Endothelial cell of umbilical vein (primary cell): ENCODE measurements at regions not wholly inside any gene's neighbourhood (a gene's known extent, or its start where the extent isn't known, plus 50 kb on each side); places are given as distances from the start of the nearest gene placed in this dataset.

Source experiments
- BruUV-seq: library from RNA; stranded (reverse); fragments of 400-500 nt; replicated peaks from 2 replicates; lab custom pipeline; 2021; lab: Mats Ljungman, UMichigan
- CTCF ChIA-PET: fragments of 300-600, 350-600 bp; sonication (Branson Sonifier 250); formaldehyde crosslinking; loops from one replicate; lab custom pipeline; 2021; ENCODE audit warnings: antibody characterized with exemption, inconsistent platforms; lab: Charles Lee
- POLR2A ChIA-PET: fragments of 300-600, 350-600 bp; sonication (Branson Sonifier 250); formaldehyde crosslinking; loops from one replicate; lab custom pipeline; 2021; ENCODE audit warnings: antibody characterized with exemption, inconsistent platforms; lab: Charles Lee
- DNase-seq: peaks from one replicate; pipeline ENCODE4 v3.0.0-alpha.2; 2011; ENCODE audit warnings: low read depth, low spot score
- FAIRE-seq: peaks from 2 replicates; lab custom pipeline; 2011; peaks lifted over from hg19 to GRCh38; lab: Jason Lieb, UNC
- H2AFZ ChIP-seq: 2 replicates; pipeline ENCODE4 v1.6.0; 2012; ENCODE audit warnings: low read depth, low read length, control low read depth, inconsistent platforms
- H3K27ac ChIP-seq: 2 replicates; pipeline ENCODE4 v1.5.1; 2011; ENCODE audit warnings: low read depth, mild to moderate bottlenecking, control low read depth, low read length, moderate library complexity; ENCODE audit not compliant: insufficient read depth
- H3K27me3 ChIP-seq, 2 experiments: 2 replicates each; pipeline versions ENCODE4 v1.6.0 to v1.6.1; 2011; ENCODE audit warnings: low read length in 2 of 2, mixed read lengths in 1 of 2; ENCODE audit not compliant: control insufficient read depth in 2 of 2, insufficient read depth in 2 of 2
- H3K36me3 ChIP-seq, 2 experiments: 2 replicates in 1 of 2; 3 replicates in 1 of 2; pipeline ENCODE4 v1.5.1; 2011; ENCODE audit warnings: low read length in 2 of 2, mild to moderate bottlenecking in 1 of 2, moderate library complexity in 1 of 2; ENCODE audit not compliant: control insufficient read depth in 2 of 2, insufficient read depth in 2 of 2; ENCODE audit errors: extremely low read depth in 1 of 2
- H3K4me1 ChIP-seq: 3 replicates; pipeline ENCODE4 v1.5.1; 2011; ENCODE audit warnings: mild to moderate bottlenecking, low read length; ENCODE audit not compliant: control insufficient read depth, insufficient read depth; ENCODE audit errors: extremely low read depth
- H3K4me2 ChIP-seq: 2 replicates; pipeline ENCODE4 v1.6.1; 2011; ENCODE audit warnings: low read length, control low read depth, mixed read lengths; ENCODE audit not compliant: insufficient read depth
- H3K4me3 ChIP-seq, 3 experiments: fragments of 200-600 bp in 1 of 3; sonication (generic), shearing (Covaris generic) in 1 of 3; replicated peaks in 1 of 3; 2 replicates each; pipeline ENCODE4 v1.5.1; 2011 to 2016; ENCODE audit warnings: control low read depth in 3 of 3, low read length in 3 of 3, mild to moderate bottlenecking in 2 of 3, inconsistent platforms in 1 of 3, low read depth in 1 of 3, moderate library complexity in 1 of 3; ENCODE audit not compliant: insufficient read depth in 1 of 3
- H3K79me2 ChIP-seq: 2 replicates; pipeline ENCODE4 v1.6.0; 2012; ENCODE audit warnings: low read length, inconsistent platforms; ENCODE audit not compliant: control insufficient read depth, insufficient read depth
- H3K9ac ChIP-seq: replicated peaks from 2 replicates; pipeline ENCODE3; 2011; ENCODE audit warnings: low read length, control low read depth; ENCODE audit not compliant: insufficient read depth; ENCODE audit errors: extremely low read depth
- H3K9me1 ChIP-seq: replicated peaks from 3 replicates; pipeline ENCODE4 v1.6.0; 2011; ENCODE audit warnings: mild to moderate bottlenecking, low read length; ENCODE audit not compliant: control insufficient read depth, insufficient read depth; ENCODE audit errors: extremely low read depth
- H3K9me3 ChIP-seq: replicated peaks from 2 replicates; pipeline ENCODE4 v1.5.1; 2012; ENCODE audit warnings: low read length, inconsistent platforms; ENCODE audit not compliant: control insufficient read depth, insufficient read depth
- H4K20me1 ChIP-seq: replicated peaks from 2 replicates; pipeline ENCODE3; 2011; ENCODE audit warnings: mild to moderate bottlenecking, low read length; ENCODE audit not compliant: control insufficient read depth, insufficient read depth; ENCODE audit errors: extremely low read depth
- CTCF ChIP-seq, 2 donors: IDR thresholded peaks; 1 replicate in 1 of 2; 2 replicates in 1 of 2; pipeline ENCODE4 v1.5.1; 2011; ENCODE audit warnings: low read length in 2 of 2, mild to moderate bottlenecking in 2 of 2, moderate library complexity in 2 of 2, control low read depth in 1 of 2, inconsistent platforms in 1 of 2, low read depth in 1 of 2; ENCODE audit not compliant: insufficient read depth in 1 of 2; ENCODE audit errors: extremely low read depth in 1 of 2
- EZH2 ChIP-seq: IDR thresholded peaks from 2 replicates; pipeline ENCODE4 v1.6.1; 2012; ENCODE audit warnings: borderline replicate concordance, low read depth, mild to moderate bottlenecking, moderate library complexity, low read length, inconsistent platforms; ENCODE audit not compliant: severe bottlenecking
- FOS ChIP-seq: IDR thresholded peaks from 2 replicates; pipeline ENCODE4 v1.6.1; 2011; ENCODE audit warnings: mild to moderate bottlenecking, low read length, moderate library complexity, borderline replicate concordance; ENCODE audit not compliant: insufficient read depth
- GATA2 ChIP-seq: IDR thresholded peaks from 2 replicates; pipeline ENCODE4 v1.7.0; 2011; ENCODE audit warnings: low read depth, mild to moderate bottlenecking, moderate library complexity, mixed read lengths, low read length; ENCODE audit not compliant: insufficient read length, insufficient read depth
- JUN ChIP-seq: IDR thresholded peaks from 2 replicates; pipeline ENCODE4 v1.6.1; 2011; ENCODE audit warnings: borderline replicate concordance, low read depth; ENCODE audit not compliant: insufficient read length, insufficient read depth
- MYC ChIP-seq: IDR thresholded peaks from one replicate; pipeline ENCODE4 v1.6.1; 2011; ENCODE audit warnings: mild to moderate bottlenecking, low read depth, low read length
- POLR2A ChIP-seq: IDR thresholded peaks from 2 replicates; pipeline ENCODE4 v1.6.1; 2012; ENCODE audit warnings: low read depth, mild to moderate bottlenecking, control low read depth, low read length
- POLR2AphosphoS5 ChIP-seq: IDR thresholded peaks from 2 replicates; pipeline ENCODE4 v1.6.1; 2012; ENCODE audit warnings: low read depth, mild to moderate bottlenecking, control low read depth, low read length, moderate library complexity; ENCODE audit not compliant: insufficient read depth
- dilution Hi-C: fragments of 300-500 bp; cut with MboI; formaldehyde crosslinking; loops from one replicate; pipeline ENCODE4 v1.15.0; 2019; ENCODE audit warnings: low sequenced_read_pairs; ENCODE audit not compliant: extremely low pct_ligation_motif_present
- intact Hi-C: fragments of 100-400 bp; cut with micrococcal nuclease; formaldehyde crosslinking; loops from one replicate; pipeline ENCODE4 v1.10.0; 2022
- TF ChIP-seq, protein P1 (sequence below): IDR thresholded peaks from 2 replicates; pipeline ENCODE4 v1.6.1; 2011; ENCODE audit not compliant: insufficient read depth, insufficient read length

DNA sequence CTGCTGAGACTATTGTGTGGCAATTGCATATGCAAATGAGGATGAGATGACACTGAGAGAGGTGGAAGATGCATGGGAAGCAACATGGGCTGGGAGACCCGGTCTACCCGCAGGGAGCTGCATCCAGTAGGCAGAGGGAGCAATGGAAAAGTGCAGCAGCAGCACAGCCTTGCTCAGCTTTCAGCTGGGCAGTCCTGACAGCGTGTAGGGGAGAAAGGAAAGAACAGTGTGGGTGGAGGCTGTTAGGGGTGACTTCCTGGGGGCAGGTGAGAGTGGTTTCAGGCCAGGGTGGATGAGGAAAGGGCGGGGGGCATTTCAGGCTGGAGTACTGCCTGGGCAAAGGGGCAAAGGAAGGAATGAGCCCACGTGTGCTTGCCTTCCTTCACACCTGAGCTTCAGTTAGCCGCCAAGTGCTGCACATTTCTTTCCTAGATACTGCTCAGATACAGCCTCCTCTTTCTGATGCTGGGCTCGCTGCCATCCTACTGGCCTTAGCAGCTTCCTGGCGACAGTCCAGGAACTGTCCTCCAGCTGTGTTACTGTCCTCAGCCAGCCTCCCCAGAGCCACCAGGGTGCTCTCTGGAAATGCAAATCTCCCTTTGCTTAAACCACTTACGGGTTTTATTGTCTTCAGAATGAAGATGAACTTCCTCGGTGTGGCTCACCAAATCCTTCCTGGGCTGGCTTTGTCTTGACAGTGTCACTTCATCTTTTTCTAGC is 276.3 kb downstream of the TSN start:
- H3K4me1 ChIP-seq, result no peaks in the 10 kb centered on the region
- no peaks in the 10 kb centered on the region for H3K9me3 ChIP-seq
- no peak overlapping the region for H2AFZ ChIP-seq
- no peak overlapping the region for H3K27ac ChIP-seq
- H3K4me3 ChIP-seq, result no peak overlapping the region
- FAIRE-seq (no peak), DNase-seq (no peak)
- no peaks in the 10 kb centered on the region for H3K36me3 ChIP-seq
- no peaks in the 10 kb centered on the region for H4K20me1 ChIP-seq
- H3K27me3 ChIP-seq, result no peaks in the 10 kb centered on the region
- intact Hi-C loops (no loop called here), dilution Hi-C loops (no loop called here)
- ChIA-PET POLR2A (no interaction called here), CTCF (no interaction called here)
- H3K9me1 ChIP-seq, result no peaks in the 10 kb centered on the region
- no peak overlapping the region for H3K4me2 ChIP-seq
- TF ChIP-seq EZH2 (no peak), MYC (no peak), JUN (no peak), POLR2AphosphoS5 (no peak)
- no peaks in the 10 kb centered on the region for H3K79me2 ChIP-seq
- no peak overlapping the region for H3K9ac ChIP-seq
- BruUV-seq, result no TSS peak

DNA sequence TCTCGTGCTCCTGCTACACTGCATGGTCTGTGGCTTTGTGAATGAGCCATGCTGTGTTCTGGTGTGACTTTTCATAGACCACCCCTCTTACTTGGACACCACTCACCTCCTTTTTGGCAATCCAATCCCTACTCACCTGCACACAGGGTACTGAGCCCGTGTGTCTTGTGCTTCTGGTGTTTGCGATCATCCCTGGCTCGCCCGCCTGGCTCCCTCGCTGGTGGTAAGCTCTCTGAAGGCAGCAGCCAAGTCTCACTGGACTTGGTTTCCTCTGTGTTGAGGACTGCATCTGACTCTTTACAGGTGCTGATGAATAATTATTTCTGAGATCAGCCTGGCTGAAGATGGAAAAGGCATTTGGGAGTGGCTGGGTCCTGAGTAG is 276.8 kb downstream of the TSN start:
- POLR2A ChIA-PET, result no interaction called here
- H3K9me1 ChIP-seq, result no peaks in the 10 kb centered on the region

More for the DNA sequence above, 276.8 kb downstream of the TSN start:
- Histone ChIP-seq H3K4me2 (no peak overlapping the region), H3K79me2 (no peaks in the 10 kb centered on the region), H3K4me1 (no peaks in the 10 kb centered on the region), H3K36me3 (no peaks in the 10 kb centered on the region), H3K9ac (no peak overlapping the region), H2AFZ (no peak overlapping the region), H3K27ac (no peak overlapping the region), H3K4me3 (no peak overlapping the region), H4K20me1 (no peaks in the 10 kb centered on the region), H3K9me3 (no peaks in the 10 kb centered on the region), H3K27me3 (no peaks in the 10 kb centered on the region)
- FAIRE-seq, result no peak
- no peak for DNase-seq
- CTCF ChIA-PET, result no interaction called here
- BruUV-seq, result no TSS peak
- TF ChIP-seq CTCF (IDR thresholded peaks at IDR 0.05; ENCODE audit: extremely low read depth in 1 of 2, insufficient read depth in 1 of 2, low read depth in 1 of 2, low read length in 2 of 2) (no peak), MYC (no peak), EZH2 (no peak), POLR2AphosphoS5 (no peak), JUN (no peak), GATA2 (no peak), FOS (no peak), POLR2A (no peak)
- TF ChIP-seq, protein P1, sequence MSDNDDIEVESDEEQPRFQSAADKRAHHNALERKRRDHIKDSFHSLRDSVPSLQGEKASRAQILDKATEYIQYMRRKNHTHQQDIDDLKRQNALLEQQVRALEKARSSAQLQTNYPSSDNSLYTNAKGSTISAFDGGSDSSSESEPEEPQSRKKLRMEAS, result no peak
- dilution Hi-C loops (no loop called here), intact Hi-C loops (no loop called here)
